GM12864 (cell line): ENCODE measurements at regions not wholly inside any gene's neighbourhood (a gene's known extent, or its start where the extent isn't known, plus 50 kb on each side); places are given as distances from the start of the nearest gene placed in this dataset.
"Not testable (repeated sequence)": the region's sequence is repeated elsewhere in the genome, so short reads cannot be mapped to it uniquely, and the experiment has no call there.

Experiments
- DNase-seq: peaks from one replicate; pipeline ENCODE4 v3.0.0-alpha.2; 2011; ENCODE audit warnings: low read depth
- H3K4me3 ChIP-seq: 2 replicates; pipeline ENCODE4 v1.5.1; 2011; ENCODE audit warnings: mild to moderate bottlenecking, low read depth, low read length, control low read depth
- TF ChIP-seq, protein P1 (sequence below): IDR thresholded peaks from 2 replicates; pipeline ENCODE4 v1.5.1; 2011; ENCODE audit warnings: low read depth, mild to moderate bottlenecking, moderate library complexity, low read length, control low read depth, inconsistent platforms; ENCODE audit errors: missing control alignments

DNA sequence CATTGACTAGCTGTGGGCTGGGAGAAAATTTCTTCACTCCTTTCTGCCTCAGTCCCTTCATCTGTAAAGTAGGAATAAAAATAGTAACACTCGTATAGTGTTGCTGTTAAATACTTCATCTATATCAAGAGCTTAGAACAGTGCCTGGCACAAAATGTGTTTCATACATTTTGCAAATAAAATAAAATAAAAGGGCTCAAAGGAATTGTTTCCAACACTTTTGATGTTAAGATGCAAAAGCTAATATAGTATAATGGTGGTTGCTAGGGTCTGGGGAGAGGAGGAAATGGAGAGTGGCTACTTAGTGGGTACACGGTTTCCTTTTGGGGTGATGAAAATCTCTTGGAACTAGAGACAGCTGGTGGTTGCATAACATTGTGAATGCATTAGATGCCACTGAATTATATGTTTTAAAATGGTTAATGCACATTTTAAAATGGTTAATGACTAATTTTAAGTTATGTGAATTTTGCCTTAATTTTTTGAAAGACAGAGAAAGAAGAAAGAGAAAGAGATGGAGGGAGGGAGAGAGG lies 542.1 kb upstream of the ID2 start:
- TF ChIP-seq, protein P1, sequence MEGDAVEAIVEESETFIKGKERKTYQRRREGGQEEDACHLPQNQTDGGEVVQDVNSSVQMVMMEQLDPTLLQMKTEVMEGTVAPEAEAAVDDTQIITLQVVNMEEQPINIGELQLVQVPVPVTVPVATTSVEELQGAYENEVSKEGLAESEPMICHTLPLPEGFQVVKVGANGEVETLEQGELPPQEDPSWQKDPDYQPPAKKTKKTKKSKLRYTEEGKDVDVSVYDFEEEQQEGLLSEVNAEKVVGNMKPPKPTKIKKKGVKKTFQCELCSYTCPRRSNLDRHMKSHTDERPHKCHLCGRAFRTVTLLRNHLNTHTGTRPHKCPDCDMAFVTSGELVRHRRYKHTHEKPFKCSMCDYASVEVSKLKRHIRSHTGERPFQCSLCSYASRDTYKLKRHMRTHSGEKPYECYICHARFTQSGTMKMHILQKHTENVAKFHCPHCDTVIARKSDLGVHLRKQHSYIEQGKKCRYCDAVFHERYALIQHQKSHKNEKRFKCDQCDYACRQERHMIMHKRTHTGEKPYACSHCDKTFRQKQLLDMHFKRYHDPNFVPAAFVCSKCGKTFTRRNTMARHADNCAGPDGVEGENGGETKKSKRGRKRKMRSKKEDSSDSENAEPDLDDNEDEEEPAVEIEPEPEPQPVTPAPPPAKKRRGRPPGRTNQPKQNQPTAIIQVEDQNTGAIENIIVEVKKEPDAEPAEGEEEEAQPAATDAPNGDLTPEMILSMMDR, result no peak
- no peak overlapping the region for H3K4me3 ChIP-seq
- no peak for DNase-seq

DNA sequence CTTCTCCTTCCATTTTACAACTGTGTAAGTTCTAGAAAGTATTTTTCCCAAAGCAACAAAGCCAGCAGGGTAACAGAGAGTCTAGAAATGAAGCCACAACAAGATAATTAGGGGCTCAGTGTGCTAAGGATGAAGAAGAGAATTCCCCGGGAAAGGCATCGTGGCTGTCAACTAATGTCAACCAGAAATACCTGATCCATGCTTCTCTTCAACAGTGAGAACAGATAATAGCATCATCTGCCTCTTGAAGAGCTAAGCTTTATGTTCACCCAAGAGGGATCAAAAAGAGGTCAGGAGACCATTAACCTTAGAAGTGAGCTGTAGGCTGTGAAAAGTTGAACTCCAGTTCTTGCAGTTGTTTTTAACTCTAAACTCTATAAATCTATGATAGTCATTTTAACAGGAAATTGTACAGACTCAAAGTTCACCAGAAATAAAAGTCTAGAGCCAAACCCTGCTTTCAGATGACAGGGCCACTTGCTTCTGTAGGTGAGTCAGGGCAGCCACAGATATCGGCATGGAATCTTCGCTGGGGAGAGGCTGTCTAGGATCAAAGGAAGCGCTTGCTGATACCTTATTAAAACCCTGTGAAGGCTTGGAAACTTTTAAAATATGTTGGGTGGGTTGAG lies 540.7 kb upstream of the ID2 start:
- TF ChIP-seq, protein P1, result no peak
- no peak overlapping the region for H3K4me3 ChIP-seq
- no peak for DNase-seq

DNA sequence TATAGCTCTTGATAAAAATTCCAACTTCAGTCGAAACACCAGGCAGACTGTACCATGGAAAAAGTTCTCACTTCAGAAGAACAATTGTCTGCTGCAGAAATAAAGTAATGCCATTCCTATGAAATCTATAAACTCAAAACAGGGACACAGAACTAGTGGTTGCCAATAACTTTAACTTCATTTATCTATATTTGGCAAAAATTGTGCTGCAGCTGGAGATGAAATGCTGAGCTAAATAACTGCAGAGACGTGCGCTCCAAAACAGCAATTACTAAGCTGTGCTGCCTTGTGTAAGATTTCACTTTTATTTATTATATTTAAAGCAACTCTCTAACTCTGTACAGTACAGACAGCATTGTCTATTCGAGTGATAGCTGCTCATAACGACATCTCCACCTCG lies 540.1 kb upstream of the ID2 start:
- H3K4me3 ChIP-seq, result no peak overlapping the region
- TF ChIP-seq, protein P1, result no peak
- no peak for DNase-seq

DNA sequence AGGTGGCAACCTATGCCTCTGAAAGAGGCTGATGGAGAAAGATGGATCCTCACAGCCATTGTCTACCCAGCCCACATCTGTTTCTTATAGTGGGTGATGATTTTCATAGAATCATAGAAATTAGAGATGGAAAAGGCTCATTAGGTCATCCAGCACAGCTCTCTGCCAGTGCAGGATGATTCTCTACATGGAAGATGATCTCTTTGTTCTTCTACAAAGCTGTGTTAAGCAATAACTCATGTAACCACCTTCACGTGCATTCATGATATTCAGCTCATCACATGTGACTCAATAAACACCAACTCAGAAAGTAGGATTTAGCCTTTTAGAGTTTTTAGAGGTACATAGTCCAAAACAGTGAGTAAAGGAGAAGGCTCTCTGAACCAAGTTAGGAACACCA lies 539.4 kb upstream of the ID2 start:
- DNase-seq, result no peak
- TF ChIP-seq, protein P1, result no peak
- H3K4me3 ChIP-seq, result no peak overlapping the region

DNA sequence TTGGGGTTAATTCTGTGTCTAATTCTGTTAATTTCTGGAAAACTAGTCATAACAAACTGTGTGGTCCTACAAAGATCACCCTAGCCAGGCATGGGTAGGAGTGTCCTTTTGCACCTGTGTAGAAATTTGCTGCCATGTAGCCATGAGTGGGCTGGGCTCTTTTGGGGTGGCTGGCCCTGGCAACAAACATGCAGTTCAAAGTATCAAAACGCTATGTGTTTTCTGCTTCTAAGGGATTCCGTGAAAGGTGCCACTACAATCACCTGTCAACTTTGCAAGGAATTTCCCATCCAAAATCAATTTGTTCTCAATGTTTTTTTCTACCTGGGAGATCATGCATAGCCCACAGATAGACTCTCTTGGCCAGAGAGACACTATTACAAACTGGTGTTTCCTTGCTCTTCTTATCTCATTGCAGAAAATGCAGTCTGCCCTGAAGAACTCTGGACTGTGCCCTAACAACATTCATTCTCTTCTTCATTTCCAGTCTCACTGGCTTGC lies 537.7 kb upstream of the ID2 start:
- DNase-seq, result no peak
- TF ChIP-seq, protein P1, result no peak
- H3K4me3 ChIP-seq, result no peak overlapping the region

DNA sequence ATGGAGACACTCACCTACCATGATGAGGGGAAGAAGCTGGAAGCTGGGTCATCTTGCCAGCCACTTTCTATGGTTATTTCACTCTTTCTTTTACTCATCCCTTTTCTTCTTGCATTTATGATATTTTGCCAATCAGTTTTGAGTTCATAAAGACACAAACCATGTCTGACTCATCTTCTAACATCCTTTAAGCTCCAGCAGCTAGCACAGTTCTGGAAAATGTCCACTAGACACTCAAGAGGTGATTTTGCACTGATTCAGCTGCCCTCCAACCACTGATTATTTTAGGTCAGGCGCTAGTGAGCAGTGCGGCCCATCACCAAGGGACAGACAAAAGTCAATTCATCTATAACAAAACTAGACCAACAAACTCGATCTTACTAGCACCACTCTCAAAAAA lies 537.1 kb upstream of the ID2 start:
- DNase-seq, result no peak
- TF ChIP-seq, protein P1, result no peak
- H3K4me3 ChIP-seq, result no peak overlapping the region

DNA sequence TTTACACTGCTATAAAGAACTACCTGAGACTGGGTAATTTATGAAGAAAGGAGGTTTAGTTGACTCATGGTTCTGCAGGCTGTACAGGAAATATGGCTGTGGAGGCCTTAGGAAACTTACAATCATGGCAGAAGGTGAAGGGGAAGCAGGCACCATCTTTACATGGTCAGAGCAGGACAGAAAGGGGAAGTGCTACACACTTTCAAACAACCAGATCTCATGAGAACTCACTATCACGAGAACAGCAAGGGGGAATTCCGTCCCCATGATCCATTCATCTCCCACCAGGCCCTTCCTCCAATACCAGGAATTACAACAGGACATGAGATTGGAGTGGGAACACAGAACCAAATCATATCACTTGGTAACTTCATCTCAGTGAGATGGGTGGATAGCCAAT lies 536.5 kb upstream of the ID2 start:
- H3K4me3 ChIP-seq, DNase-seq: not testable (repeated sequence)
